ENCODE measurements at regions not wholly inside any gene's neighbourhood (a gene's known extent, or its start where the extent isn't known, plus 50 kb on each side); places are given as distances from the start of the nearest gene placed in this dataset.

DNA sequence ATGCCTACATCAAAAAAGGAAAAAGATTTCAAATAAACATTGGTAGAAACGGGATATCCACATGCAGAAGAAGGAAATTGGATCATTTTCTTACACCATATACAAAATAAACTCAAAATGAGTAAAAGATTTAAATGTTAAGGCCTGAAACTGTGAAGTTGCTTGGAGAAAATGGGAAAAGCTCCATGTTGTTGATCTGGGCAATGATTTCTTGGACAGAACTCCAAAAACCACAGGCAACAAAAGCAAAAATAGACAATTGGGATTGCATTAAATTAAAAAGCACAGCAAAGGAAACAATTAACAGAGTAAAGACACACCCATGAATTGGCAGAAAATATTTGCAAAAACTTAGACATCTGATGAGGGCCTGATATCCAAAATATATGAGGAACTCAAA lies 105.2 kb upstream of the APP start:
- ChIA-PET CTCF (no interaction called here), POLR2A (no interaction called here)
- TF ChIP-seq FOXA1 (IDR thresholded peaks at IDR 0.05) (no peak), LEF1 (IDR thresholded peaks at IDR 0.05; ENCODE audit: borderline replicate concordance) (no peak), SUZ12 (IDR thresholded peaks at IDR 0.05) (no peak), ARNT (IDR thresholded peaks at IDR 0.05) (no peak), FOXM1 (IDR thresholded peaks at IDR 0.05; ENCODE audit: borderline replicate concordance) (no peak), FOXK2 (IDR thresholded peaks at IDR 0.05) (no peak), TARDBP (IDR thresholded peaks at IDR 0.05) (no peak), ELF4 (IDR thresholded peaks at IDR 0.05) (no peak), ZNF384 (IDR thresholded peaks at IDR 0.05) (no peak), SP1 (IDR thresholded peaks at IDR 0.05) (no peak), BHLHE40 (IDR thresholded peaks at IDR 0.05; ENCODE audit: borderline replicate concordance) (no peak)
- no peak for DNase-seq (ENCODE audit: extremely low spot score)

DNA sequence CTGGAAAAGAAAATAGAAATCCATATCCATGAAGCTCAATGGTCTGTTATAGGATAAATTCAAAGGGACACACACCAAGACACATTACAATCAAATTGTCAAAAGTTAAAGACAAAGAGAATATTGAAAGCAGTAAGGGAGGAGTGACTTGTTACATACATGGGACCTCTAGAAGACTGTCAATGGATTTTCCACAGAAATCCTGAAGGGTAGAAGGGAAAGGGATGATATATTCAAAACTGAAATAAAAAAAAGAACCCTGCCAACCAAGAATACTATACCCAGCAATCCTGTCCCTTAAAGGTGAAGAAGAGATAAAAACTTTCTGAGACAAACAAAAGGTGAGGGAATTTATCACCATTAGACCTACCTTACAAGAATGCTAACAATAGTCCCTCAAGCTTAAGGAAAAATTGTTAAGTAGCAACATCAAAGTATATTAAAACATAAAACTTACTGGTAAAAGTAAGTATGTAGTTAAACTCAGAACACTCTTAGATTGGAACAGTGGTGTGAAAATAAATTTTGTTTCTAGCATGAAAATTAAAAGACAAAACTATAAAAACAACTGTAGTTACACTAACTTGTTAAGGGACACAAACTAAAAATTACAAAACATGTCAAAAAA lies 103.2 kb upstream of the APP start:
- ChIA-PET CTCF (no interaction called here), POLR2A (no interaction called here)
- no peak for TF ChIP-seq L3MBTL2 (conservative IDR thresholded peaks at IDR 0.05)
- no peak for TF ChIP-seq FOXA1 (IDR thresholded peaks at IDR 0.05)
- TF ChIP-seq LEF1 (IDR thresholded peaks at IDR 0.05; ENCODE audit: borderline replicate concordance), result no peak
- no peak for TF ChIP-seq HDGF (IDR thresholded peaks at IDR 0.05; ENCODE audit: borderline replicate concordance)
- no peak for TF ChIP-seq ELF4 (IDR thresholded peaks at IDR 0.05)
- no peak for TF ChIP-seq ZNF384 (IDR thresholded peaks at IDR 0.05)
- no peak for TF ChIP-seq FOXK2 (IDR thresholded peaks at IDR 0.05)
- no peak for TF ChIP-seq SUZ12 (IDR thresholded peaks at IDR 0.05)
- TF ChIP-seq CTBP1 (IDR thresholded peaks at IDR 0.05; ENCODE audit: borderline replicate concordance), result no peak
- TF ChIP-seq TARDBP (IDR thresholded peaks at IDR 0.05), result no peak
- no peak for TF ChIP-seq SP1 (IDR thresholded peaks at IDR 0.05)
- TF ChIP-seq FOXM1 (IDR thresholded peaks at IDR 0.05; ENCODE audit: borderline replicate concordance), result no peak
- TF ChIP-seq ARNT (IDR thresholded peaks at IDR 0.05), result no peak
- no peak for TF ChIP-seq NFRKB (IDR thresholded peaks at IDR 0.05)
- no peak for TF ChIP-seq BHLHE40 (IDR thresholded peaks at IDR 0.05; ENCODE audit: borderline replicate concordance)
- TF ChIP-seq, protein P1, sequence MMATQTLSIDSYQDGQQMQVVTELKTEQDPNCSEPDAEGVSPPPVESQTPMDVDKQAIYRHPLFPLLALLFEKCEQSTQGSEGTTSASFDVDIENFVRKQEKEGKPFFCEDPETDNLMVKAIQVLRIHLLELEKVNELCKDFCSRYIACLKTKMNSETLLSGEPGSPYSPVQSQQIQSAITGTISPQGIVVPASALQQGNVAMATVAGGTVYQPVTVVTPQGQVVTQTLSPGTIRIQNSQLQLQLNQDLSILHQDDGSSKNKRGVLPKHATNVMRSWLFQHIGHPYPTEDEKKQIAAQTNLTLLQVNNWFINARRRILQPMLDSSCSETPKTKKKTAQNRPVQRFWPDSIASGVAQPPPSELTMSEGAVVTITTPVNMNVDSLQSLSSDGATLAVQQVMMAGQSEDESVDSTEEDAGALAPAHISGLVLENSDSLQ (IDR thresholded peaks at IDR 0.05), result no peak
- no peak for DNase-seq (ENCODE audit: extremely low spot score)

DNA sequence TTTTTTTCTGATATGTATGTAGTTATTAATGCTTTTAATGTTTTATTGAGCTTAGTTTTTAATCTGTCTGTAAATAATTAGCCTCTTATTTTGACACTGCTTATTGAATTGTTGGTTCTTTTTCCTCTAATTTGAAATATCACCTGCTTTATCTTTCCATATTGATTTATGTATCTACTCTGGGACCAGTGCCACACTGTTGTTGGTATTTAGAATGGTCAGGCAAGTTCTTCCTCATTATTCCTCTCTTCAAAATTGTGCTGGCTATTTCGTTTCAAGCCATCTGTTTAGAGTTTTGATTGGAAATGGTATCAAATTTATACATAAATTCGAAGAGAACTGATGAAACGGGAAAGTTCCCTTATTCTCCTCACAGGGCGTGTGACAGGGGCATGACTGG lies 96.8 kb upstream of the APP start:
- DNase-seq (ENCODE audit: extremely low spot score), result no peak
- ChIA-PET POLR2A (no interaction called here), CTCF (no interaction called here)
- TF ChIP-seq CTBP1 (IDR thresholded peaks at IDR 0.05; ENCODE audit: borderline replicate concordance) (no peak), LEF1 (IDR thresholded peaks at IDR 0.05; ENCODE audit: borderline replicate concordance) (no peak), NFRKB (IDR thresholded peaks at IDR 0.05) (no peak), HDGF (IDR thresholded peaks at IDR 0.05; ENCODE audit: borderline replicate concordance) (no peak), ZNF384 (IDR thresholded peaks at IDR 0.05) (no peak), SUZ12 (IDR thresholded peaks at IDR 0.05) (no peak), ARNT (IDR thresholded peaks at IDR 0.05) (no peak), BHLHE40 (IDR thresholded peaks at IDR 0.05; ENCODE audit: borderline replicate concordance) (no peak), ELF4 (IDR thresholded peaks at IDR 0.05) (no peak), L3MBTL2 (conservative IDR thresholded peaks at IDR 0.05) (no peak), FOXK2 (IDR thresholded peaks at IDR 0.05) (no peak), FOXA1 (IDR thresholded peaks at IDR 0.05) (no peak), SP1 (IDR thresholded peaks at IDR 0.05) (no peak), TARDBP (IDR thresholded peaks at IDR 0.05) (no peak), FOXM1 (IDR thresholded peaks at IDR 0.05; ENCODE audit: borderline replicate concordance) (no peak)
- TF ChIP-seq, protein P1 (IDR thresholded peaks at IDR 0.05), result no peak

DNA sequence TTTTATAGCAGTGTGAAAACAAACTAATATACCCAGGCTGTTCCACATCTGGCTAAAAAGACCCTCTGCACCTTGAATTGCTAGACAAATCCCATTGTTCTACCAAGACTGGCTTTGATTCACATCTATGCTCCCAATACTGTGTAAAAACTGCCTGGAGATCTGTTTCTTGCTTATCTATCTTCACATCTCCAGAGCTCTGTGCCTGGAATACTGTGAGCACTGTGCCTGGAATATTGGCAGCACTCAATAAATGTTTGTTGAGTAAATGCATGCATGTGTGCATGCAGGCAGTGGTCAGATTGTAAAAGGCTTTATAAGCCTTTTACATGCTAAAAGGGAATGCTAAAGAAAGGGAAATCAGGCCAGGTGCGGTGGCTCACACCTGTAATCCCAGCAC lies 75.5 kb upstream of the APP start:
- POLR2A ChIA-PET, result no interaction called here

GRCh38 chr21:26245428-26245827 lies 74.9 kb upstream of the APP start:
- TF ChIP-seq TARDBP (IDR thresholded peaks at IDR 0.05) (no peak), ZNF384 (IDR thresholded peaks at IDR 0.05) (no peak), FOXM1 (IDR thresholded peaks at IDR 0.05; ENCODE audit: borderline replicate concordance) (no peak), ELF4 (IDR thresholded peaks at IDR 0.05) (no peak), LEF1 (IDR thresholded peaks at IDR 0.05; ENCODE audit: borderline replicate concordance) (no peak), CTBP1 (IDR thresholded peaks at IDR 0.05; ENCODE audit: borderline replicate concordance) (no peak), FOXK2 (IDR thresholded peaks at IDR 0.05) (no peak), SP1 (IDR thresholded peaks at IDR 0.05) (no peak), BHLHE40 (IDR thresholded peaks at IDR 0.05; ENCODE audit: borderline replicate concordance) (no peak)
- TF ChIP-seq, protein P1 (IDR thresholded peaks at IDR 0.05), result no peak
- DNase-seq (ENCODE audit: extremely low spot score), result no peak
- ChIA-PET POLR2A (no interaction called here), CTCF (no interaction called here)

More for the DNA sequence above, 75.5 kb upstream of the APP start:
- CTCF ChIA-PET, result no interaction called here
- no peak for DNase-seq (ENCODE audit: extremely low spot score)
- TF ChIP-seq FOXA1 (IDR thresholded peaks at IDR 0.05) (no peak), L3MBTL2 (conservative IDR thresholded peaks at IDR 0.05) (no peak), CTBP1 (IDR thresholded peaks at IDR 0.05; ENCODE audit: borderline replicate concordance) (no peak), FOXK2 (IDR thresholded peaks at IDR 0.05) (no peak), ARNT (IDR thresholded peaks at IDR 0.05) (no peak), TARDBP (IDR thresholded peaks at IDR 0.05) (no peak), ELF4 (IDR thresholded peaks at IDR 0.05) (no peak), SP1 (IDR thresholded peaks at IDR 0.05) (no peak), FOXM1 (IDR thresholded peaks at IDR 0.05; ENCODE audit: borderline replicate concordance) (no peak), NFRKB (IDR thresholded peaks at IDR 0.05) (no peak), ZNF384 (IDR thresholded peaks at IDR 0.05) (no peak), LEF1 (IDR thresholded peaks at IDR 0.05; ENCODE audit: borderline replicate concordance) (no peak), HDGF (IDR thresholded peaks at IDR 0.05; ENCODE audit: borderline replicate concordance) (no peak), SUZ12 (IDR thresholded peaks at IDR 0.05) (no peak), BHLHE40 (IDR thresholded peaks at IDR 0.05; ENCODE audit: borderline replicate concordance) (no peak)
- TF ChIP-seq, protein P1 (IDR thresholded peaks at IDR 0.05), result no peak
